ENCODE measurements at regions not wholly inside any gene's neighbourhood (a gene's known extent, or its start where the extent isn't known, plus 50 kb on each side); places are given as distances from the start of the nearest gene placed in this dataset.
"Not testable (repeated sequence)": the region's sequence is repeated elsewhere in the genome, so short reads cannot be mapped to it uniquely, and the experiment has no call there.

- no peaks in the 10 kb centered on the region for H3K27me3 ChIP-seq
- H3K36me3 ChIP-seq: no peaks in the 10 kb centered on the region
- H3K4me3 ChIP-seq: no peak overlapping the region
- intact Hi-C loops (cut with DNase I): loop anchor here (5.0 kb wide), 1 partner anchor 284 kb away; no protein-coding TSS in a partner anchor
- H3K9me3 ChIP-seq: no peaks in the 10 kb centered on the region
- H3K4me1 ChIP-seq: no peaks in the 10 kb centered on the region
- TF ChIP-seq, protein P1, sequence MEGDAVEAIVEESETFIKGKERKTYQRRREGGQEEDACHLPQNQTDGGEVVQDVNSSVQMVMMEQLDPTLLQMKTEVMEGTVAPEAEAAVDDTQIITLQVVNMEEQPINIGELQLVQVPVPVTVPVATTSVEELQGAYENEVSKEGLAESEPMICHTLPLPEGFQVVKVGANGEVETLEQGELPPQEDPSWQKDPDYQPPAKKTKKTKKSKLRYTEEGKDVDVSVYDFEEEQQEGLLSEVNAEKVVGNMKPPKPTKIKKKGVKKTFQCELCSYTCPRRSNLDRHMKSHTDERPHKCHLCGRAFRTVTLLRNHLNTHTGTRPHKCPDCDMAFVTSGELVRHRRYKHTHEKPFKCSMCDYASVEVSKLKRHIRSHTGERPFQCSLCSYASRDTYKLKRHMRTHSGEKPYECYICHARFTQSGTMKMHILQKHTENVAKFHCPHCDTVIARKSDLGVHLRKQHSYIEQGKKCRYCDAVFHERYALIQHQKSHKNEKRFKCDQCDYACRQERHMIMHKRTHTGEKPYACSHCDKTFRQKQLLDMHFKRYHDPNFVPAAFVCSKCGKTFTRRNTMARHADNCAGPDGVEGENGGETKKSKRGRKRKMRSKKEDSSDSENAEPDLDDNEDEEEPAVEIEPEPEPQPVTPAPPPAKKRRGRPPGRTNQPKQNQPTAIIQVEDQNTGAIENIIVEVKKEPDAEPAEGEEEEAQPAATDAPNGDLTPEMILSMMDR (IDR thresholded peaks at IDR 0.05): no peak
- DNase-seq (no peak), ATAC-seq (no peak)
- H3K27ac ChIP-seq: no peak overlapping the region
Observed at GRCh38 chr15:31202953-31203352, 101.4 kb upstream of the TRPM1 start.

- TF ChIP-seq, protein P1 (IDR thresholded peaks at IDR 0.05): no peak
- intact Hi-C loops (cut with DNase I): loop anchor here (5.0 kb wide), 1 partner anchor 283 kb away; no protein-coding TSS in a partner anchor
Observed at GRCh38 chr15:31203999-31204398, 102.5 kb upstream of the TRPM1 start.

DNA sequence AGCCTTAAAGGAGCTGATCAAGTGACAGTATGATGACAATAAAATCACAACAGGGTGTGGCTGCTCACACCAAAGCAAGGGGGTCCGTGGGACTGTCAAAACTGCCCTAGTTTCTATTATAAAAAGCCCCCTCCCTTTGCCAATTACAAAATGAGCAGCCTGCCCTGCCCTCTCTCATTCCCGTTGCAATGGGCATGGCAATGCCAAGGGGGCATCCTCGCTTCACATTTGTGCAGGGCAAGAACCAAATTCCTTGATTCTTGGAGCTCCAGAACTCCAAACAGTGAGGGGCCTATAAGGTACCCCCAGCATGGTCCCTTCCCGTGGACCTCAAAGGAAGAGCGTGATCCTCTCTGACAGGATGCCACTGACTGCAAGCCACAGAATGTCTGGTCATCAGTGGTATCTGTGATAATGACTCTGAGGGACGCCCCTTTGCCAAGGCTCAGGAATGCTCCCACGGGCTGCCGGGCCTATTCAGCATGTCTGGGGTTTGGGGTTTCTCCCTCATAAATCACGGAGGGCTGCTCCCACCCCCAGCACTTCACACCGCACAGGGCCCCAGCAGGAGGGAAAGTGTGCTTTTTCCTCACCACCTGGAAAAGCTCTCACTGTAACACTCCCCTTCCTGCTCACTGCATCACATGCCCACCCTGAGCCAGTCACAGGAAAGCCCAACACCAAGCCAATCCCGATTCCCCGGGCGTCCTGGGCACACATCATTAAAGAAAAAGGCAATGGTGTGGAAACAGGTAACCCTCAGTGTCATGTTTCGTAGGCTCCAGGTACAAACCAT is 105.1 kb upstream of the TRPM1 start:
- ATAC-seq (peak; percentile 24), DNase-seq (no peak)
- Histone ChIP-seq H3K4me3 (no peak overlapping the region), H3K4me1 (no peaks in the 10 kb centered on the region), H3K27ac (no peak overlapping the region), H3K9me3 (no peaks in the 10 kb centered on the region), H3K27me3 (no peaks in the 10 kb centered on the region), H3K36me3 (no peaks in the 10 kb centered on the region)
- intact Hi-C loops (cut with DNase I): no loop called here
- TF ChIP-seq, protein P1 (IDR thresholded peaks at IDR 0.05): peak; percentile 7

More at GRCh38 chr15:31203999-31204398, 102.5 kb upstream of the TRPM1 start:
- Histone ChIP-seq H3K4me3 (no peak overlapping the region), H3K36me3 (no peaks in the 10 kb centered on the region), H3K27me3 (no peaks in the 10 kb centered on the region), H3K9me3 (no peaks in the 10 kb centered on the region), H3K27ac (no peak overlapping the region), H3K4me1 (no peaks in the 10 kb centered on the region)
- ATAC-seq (no peak), DNase-seq (no peak)

DNA sequence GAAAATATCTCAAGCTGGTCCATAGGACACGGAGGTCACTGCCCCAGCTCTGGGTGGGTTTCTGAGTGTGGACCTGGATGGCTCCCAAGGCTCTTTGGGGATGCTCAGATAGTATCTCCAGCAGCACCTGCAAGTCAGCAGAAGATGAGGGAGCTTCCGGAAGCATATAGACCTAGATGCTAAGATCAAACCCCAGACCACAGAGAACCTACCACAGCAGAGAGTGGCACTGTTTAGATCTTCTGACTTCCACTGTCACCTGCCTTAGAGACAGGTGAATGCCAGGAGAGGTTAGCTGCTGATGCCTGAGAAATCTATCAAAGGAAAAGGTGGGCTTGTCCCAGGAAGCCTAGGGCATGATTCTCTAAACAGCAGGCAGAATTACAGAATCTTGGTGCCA is 105.7 kb upstream of the TRPM1 start:
- DNase-seq: no peak
- Histone ChIP-seq H3K36me3 (no peaks in the 10 kb centered on the region), H3K4me3 (no peak overlapping the region), H3K27ac (no peak overlapping the region), H3K9me3 (no peaks in the 10 kb centered on the region), H3K4me1 (peaks cover 1% of the 10 kb centered on the region), H3K27me3 (no peaks in the 10 kb centered on the region)
- TF ChIP-seq, protein P1 (IDR thresholded peaks at IDR 0.05): no peak
- intact Hi-C loops (cut with DNase I): no loop called here
- no peak for ATAC-seq

DNA sequence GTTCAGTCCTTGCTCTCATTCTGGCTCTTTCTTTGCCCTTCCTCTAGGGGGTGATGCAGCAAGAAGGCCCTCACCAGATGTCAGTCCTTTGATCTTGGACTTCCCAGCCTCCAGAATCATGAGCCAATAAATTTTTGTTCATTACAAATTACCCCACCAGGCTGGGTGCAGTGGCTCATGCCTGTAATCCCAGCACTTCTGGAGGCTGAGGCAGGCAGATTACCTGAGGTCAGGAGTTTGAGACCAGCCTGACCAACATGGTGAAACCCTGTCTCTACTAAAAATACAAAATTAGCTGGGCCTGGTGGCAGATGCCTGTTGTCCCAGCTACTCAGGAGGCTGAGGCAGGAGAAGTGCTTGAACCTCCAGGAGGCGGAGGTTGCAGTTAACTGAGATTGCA is 106.3 kb upstream of the TRPM1 start:
- H3K27me3 ChIP-seq; H3K4me1 ChIP-seq; H3K9me3 ChIP-seq; H3K36me3 ChIP-seq; DNase-seq; intact Hi-C loops (cut with DNase I); H3K4me3 ChIP-seq; H3K27ac ChIP-seq; ATAC-seq: not testable (repeated sequence)

DNA sequence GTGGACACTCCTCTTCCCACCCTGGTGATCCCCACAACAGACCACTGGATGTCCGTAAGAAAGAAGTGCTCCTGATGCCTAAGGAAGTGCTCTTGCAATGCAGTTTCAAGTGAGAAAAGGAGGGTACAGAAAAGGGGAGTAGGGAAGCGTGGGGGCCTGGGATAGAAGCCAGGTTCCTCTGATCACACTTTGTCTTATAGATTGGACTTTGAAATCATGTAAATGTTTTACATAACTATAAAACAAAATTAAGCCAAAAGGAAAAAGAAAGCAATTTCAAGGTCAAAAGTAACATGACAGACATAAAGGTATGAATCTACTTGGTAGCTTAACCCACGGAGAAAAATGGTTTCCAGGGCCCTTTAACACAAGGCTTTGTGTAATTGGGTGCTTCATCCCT is 107.3 kb upstream of the TRPM1 start:
- intact Hi-C loops (cut with DNase I): no loop called here
- H3K27me3 ChIP-seq: no peaks in the 10 kb centered on the region
- H3K4me3 ChIP-seq: no peak overlapping the region
- H3K9me3 ChIP-seq: no peaks in the 10 kb centered on the region
- DNase-seq: no peak
- H3K4me1 ChIP-seq: peaks cover 12% of the 10 kb centered on the region
- H3K27ac ChIP-seq: no peak overlapping the region
- no peak for ATAC-seq
- TF ChIP-seq, protein P1 (IDR thresholded peaks at IDR 0.05): no peak
- no peaks in the 10 kb centered on the region for H3K36me3 ChIP-seq

Measured in upper lobe of right lung (tissue), 1 donor.